Activated T-cell treated with anti-CD3 and anti-CD28 coated beads, Interleukin-2, amount 50 U/mL, for 4 hours (primary cell): ENCODE measurements at regions not wholly inside any gene's neighbourhood (a gene's known extent, or its start where the extent isn't known, plus 50 kb on each side); places are given as distances from the start of the nearest gene placed in this dataset.
"Not testable (repeated sequence)": the region's sequence is repeated elsewhere in the genome, so short reads cannot be mapped to it uniquely, and the experiment has no call there.

Source experiments
- ATAC-seq, 2 donors: fragments of 200-7000 bp; cut with Tn5 transposase; one replicate each; pipeline ENCODE4 v1.10.0; 2021
- DNase-seq: peaks from one replicate; pipeline ENCODE4 v3.0.0-alpha.2; 2020
- H3K27me3 Mint-ChIP-seq: one replicate; pipeline ENCODE4 v1.8.0; 2021; ENCODE audit warnings: low read depth, mixed read lengths
- H3K36me3 Mint-ChIP-seq: one replicate; pipeline ENCODE4 v1.8.0; 2022; ENCODE audit warnings: mixed read lengths; ENCODE audit not compliant: insufficient read depth
- H3K4me1 Mint-ChIP-seq: one replicate; pipeline ENCODE4 v1.8.0; 2021; ENCODE audit warnings: low read depth, mixed read lengths
- H3K4me3 Mint-ChIP-seq: one replicate; pipeline ENCODE4 v1.8.0; 2021; ENCODE audit warnings: mild to moderate bottlenecking, moderate library complexity, mixed read lengths
- H3K9me3 Mint-ChIP-seq: one replicate; pipeline ENCODE4 v1.8.0; 2021; ENCODE audit warnings: mixed read lengths

DNA sequence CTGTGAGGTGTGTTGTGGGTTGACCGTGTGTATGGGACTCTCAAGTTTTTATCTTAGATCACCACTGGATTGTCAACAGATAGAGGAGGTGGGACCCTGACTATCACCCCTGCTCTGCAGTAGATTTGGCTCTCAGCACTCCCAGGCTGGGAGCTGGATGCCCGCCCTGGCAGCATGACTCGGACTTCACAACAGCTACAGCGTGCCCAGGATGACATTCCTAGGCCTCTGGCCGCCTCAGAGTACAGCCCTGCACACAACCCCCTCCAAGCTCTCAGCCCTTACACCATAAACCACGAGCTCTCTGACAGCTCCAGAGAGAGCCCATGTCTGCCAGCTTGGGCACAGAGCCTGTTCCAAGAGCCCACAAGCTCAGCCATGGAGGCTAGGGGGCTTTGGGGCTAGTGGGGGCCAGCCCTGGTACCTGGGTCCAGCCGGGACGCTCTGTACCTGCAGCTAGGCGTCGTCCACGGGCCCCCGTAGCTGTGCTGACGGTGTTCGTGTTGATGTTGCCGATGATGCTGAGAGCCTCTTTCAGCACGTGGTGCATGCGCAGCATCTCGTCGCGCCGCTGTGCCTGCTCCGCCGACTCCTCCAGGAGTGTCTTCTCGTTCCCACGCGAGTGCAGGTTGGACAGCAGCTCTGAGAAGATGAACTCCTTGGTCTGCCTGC lies 66.1 kb upstream of the LYSMD4 start:
- ATAC-seq, DNase-seq, H3K27me3 Mint-ChIP-seq, H3K36me3 Mint-ChIP-seq, H3K9me3 Mint-ChIP-seq, H3K4me3 Mint-ChIP-seq, H3K4me1 Mint-ChIP-seq: not testable (repeated sequence)

DNA sequence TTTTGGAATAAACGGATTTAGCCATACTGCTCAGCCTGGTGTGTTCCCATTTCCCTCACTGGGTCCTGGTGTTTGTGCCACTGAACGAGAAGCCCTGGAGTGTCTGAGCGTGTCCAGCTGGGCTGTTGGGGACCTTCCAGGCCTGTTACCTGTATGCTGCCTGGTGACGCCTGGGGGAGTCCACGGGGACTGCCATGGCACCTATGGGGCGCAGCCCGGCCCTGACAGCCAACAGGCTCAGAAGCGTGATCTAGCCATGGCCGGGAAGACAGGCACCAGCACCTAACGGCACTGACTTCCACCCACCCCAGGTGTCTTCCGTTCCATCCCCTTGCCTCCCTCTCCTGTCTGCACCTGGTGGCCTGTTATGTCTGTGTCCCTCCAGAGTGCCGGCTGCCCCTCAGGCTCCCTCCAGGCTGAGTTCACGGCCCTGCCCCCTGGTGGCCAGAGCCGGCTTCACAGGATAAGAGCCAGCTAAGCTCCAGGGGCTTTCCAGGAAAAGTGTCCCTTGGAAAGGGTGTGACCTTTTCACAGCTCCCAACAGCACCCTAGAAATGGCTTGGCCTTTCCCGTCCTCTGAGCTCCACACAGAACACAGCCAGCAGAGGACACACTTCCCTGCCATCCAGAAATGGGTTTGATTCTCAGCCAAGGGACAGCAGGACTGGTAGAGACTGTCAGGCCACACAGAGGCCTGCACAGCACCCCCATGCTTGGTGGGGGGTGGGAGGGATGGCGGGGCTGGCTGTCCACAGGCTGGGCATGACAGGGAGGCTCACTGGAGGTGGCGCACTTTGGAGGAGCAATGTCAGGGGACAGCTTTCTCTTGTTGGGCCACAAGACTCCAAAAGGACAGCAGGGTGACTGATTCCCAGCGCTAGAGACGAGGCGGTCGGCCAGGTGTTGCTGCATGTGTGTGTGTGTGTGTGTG lies 64.0 kb upstream of the LYSMD4 start:
- H3K9me3 Mint-ChIP-seq, H3K36me3 Mint-ChIP-seq, H3K4me3 Mint-ChIP-seq, H3K27me3 Mint-ChIP-seq, H3K4me1 Mint-ChIP-seq, ATAC-seq, DNase-seq: not testable (repeated sequence)

DNA sequence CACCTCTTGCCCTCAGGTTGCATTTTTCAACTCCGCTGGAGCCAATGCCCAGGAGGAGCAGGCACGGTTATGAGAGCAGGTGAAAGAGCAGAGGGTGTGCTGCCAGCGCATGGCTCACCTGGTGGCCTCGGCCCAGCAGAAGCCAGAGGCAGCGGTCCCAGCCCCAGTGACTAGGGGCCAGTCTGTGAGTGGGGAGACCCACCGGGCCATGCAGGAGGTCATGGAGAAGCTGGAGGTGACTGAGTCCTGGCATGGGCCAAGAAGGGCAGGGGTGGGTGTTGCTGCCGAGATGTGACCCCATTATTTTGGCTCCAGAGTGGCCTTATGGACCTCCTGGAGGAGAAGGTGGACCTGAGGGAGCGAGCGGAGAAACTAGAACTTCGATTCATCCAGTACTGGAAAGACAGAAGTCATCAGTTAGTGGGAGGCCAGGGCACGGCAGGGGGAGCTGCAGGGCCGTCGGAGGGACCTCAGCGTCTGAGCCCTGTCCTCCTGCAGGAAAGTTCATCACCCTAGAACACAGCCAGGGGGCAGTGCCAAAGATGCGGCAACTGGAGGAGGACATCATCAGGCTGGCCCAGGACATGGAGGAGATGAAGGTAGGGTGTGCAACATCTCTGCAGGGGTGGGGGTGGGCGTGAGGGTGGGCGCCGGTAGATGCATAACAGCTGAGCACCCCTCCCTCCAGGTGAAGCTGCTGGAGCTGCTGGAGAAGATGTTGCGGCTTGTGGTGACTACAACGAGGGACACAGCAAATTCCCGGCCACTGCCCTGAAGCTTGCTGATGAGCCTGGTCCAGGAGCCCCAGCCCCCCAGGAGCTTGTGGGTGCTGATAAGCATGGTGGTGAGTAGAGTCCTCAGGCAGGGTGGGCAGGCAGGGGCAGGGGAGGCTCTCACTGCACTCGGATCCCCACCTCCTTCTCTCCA lies 58.9 kb upstream of the LYSMD4 start:
- H3K4me3 Mint-ChIP-seq, result not testable (repeated sequence)

DNA sequence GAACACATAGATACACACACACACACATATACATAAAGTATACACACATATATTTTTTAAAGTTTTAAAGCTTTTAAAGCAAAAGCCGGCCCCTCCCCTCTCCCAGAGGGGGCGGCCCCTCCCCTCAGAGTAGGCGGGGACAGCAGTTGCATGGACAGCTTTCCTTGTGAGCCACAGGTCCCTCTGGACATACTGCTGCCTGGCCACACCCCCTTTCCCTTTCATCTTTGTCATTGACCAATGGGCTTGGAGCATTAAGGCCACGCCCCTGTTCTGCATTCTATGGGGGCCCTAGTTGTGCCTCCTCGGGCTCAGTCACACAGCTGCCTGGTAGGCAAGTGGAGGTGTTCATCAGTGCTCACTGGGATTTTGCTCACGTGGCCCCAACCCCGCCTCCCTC lies 57.5 kb upstream of the LYSMD4 start:
- not testable (repeated sequence) for DNase-seq, ATAC-seq, H3K4me1 Mint-ChIP-seq, H3K36me3 Mint-ChIP-seq, H3K4me3 Mint-ChIP-seq, H3K9me3 Mint-ChIP-seq
- H3K27me3 Mint-ChIP-seq, result peaks cover 13% of the 10 kb centered on the region

More for the DNA sequence above, 58.9 kb upstream of the LYSMD4 start:
- not testable (repeated sequence) for DNase-seq, ATAC-seq, H3K9me3 Mint-ChIP-seq, H3K36me3 Mint-ChIP-seq, H3K4me1 Mint-ChIP-seq
- H3K27me3 Mint-ChIP-seq, result peaks cover 13% of the 10 kb centered on the region

DNA sequence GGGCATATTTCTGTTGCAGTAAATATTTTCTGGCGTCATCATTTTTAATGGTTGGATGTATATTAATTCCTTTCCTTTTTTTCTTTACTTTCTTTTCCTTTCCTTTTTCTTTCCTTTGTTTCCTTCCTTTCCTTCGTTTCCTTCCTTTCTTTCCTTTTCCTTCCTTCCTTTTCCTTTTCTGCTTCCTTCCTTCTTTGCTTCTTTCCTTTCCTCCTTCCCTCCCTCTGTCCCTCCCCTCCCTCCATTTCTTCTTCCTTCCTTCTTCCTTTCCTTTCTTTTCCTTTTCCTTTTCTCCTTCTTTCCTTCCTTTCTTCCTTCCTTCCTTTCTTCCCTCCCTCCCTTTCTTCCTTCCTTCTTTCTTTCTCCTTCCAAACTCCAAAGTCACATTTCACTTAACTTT lies 54.9 kb upstream of the LYSMD4 start:
- ATAC-seq (no peak), DNase-seq (no peak)
- Mint-ChIP-seq H3K27me3 (peaks cover 13% of the 10 kb centered on the region), H3K4me3 (no peak overlapping the region), H3K9me3 (no peaks in the 10 kb centered on the region), H3K36me3 (no peaks in the 10 kb centered on the region), H3K4me1 (no peaks in the 10 kb centered on the region)

DNA sequence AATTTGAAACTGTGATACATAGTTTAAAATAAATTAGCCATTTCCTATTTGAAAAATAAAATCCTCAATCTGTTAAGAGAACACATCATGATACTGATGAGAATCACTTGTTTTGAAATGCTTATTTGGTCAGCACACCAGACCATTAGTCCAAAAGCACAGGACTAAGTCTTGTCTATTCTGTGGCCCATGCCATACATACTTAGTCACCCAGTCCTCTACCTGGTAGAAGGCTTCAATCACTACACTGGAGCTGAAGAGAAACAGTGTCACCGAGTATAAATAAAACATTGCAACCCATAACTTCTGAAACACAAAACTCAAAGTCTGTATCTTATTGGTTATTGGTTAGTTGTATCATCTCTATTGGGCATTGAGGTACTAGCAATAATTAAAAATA lies 51.6 kb upstream of the LYSMD4 start:
- not testable (repeated sequence) for ATAC-seq, H3K4me3 Mint-ChIP-seq, H3K9me3 Mint-ChIP-seq, H3K36me3 Mint-ChIP-seq, H3K4me1 Mint-ChIP-seq, DNase-seq
- peaks cover 15% of the 10 kb centered on the region for H3K27me3 Mint-ChIP-seq

DNA sequence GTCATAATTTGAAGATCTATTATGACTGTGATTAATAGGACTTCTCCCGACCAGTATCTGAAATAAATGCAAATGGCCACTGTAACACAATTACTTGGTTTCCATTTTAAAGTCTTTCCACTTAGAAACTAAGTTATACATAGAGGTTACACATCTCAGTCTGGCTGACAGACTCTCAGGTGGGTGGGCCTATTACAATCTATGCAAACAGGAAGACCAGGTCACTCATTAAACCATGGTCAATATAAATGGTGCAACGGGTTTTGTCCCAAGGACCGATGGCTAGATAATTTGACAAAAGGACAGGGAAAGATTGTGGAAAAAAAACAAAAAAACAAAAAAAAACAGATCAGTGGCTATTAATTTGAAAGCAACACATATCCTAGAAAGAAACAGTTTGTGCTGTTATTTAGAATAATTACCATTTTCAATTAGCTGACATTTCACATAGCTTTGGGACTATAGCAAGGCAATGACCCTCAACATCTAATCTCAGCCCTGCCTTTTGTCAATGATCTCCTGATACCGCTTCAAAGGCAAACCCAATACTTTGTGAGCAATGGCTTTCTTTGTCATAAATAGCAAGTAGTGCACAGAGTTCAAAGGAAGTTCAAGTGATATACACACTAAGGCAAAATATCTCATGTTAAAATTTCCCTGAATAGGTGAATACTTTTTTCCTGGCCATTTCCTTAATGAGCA lies 50.8 kb upstream of the LYSMD4 start:
- not testable (repeated sequence) for DNase-seq, ATAC-seq, H3K9me3 Mint-ChIP-seq, H3K4me1 Mint-ChIP-seq, H3K36me3 Mint-ChIP-seq, H3K4me3 Mint-ChIP-seq
- peaks cover 12% of the 10 kb centered on the region for H3K27me3 Mint-ChIP-seq
